Heart left ventricle (tissue), 16 donors: ENCODE measurements at regions not wholly inside any gene's neighbourhood (a gene's known extent, or its start where the extent isn't known, plus 50 kb on each side); places are given as distances from the start of the nearest gene placed in this dataset.

Experiments
- ATAC-seq, 4 donors: fragments of 200-7000 bp; cut with Tn5 transposase; one replicate each; pipeline ENCODE4 v1.9.1; 2020 to 2022; ENCODE audit warnings: moderate library complexity in 4 of 4, mild to moderate bottlenecking in 3 of 4, moderate number of reproducible peaks in 1 of 4
- DNase-seq, 5 donors: peaks; one replicate each; pipeline ENCODE4 v3.0.0-alpha.2; 2020
- H3K27ac ChIP-seq, 12 donors: fragments of 200-600 bp; sonication (generic) in 4 of 12; one replicate each; pipeline versions ENCODE4 v1.5.0 to v1.8.0; 2016 to 2022; ENCODE audit warnings: mild to moderate bottlenecking in 2 of 12
- H3K27me3 ChIP-seq, 9 donors: fragments of 200-600 bp; sonication (generic) in 2 of 9; one replicate each; pipeline versions ENCODE4 v1.5.1 to v1.8.0; 2016 to 2022; ENCODE audit warnings: mild to moderate bottlenecking in 3 of 9
- H3K36me3 ChIP-seq, 9 donors: fragments of 200-600 bp; sonication (generic) in 2 of 9; one replicate each; pipeline versions ENCODE4 v1.5.0 to v1.8.0; 2018 to 2022; ENCODE audit warnings: mild to moderate bottlenecking in 2 of 9
- H3K4me1 ChIP-seq, 12 donors: fragments of 200-600 bp; sonication (generic) in 4 of 12; one replicate each; pipeline versions ENCODE4 v1.5.0 to v1.8.0; 2016 to 2022; ENCODE audit warnings: mild to moderate bottlenecking in 3 of 12
- H3K4me3 ChIP-seq, 12 donors: fragments of 200-600 bp; sonication (generic) in 4 of 12; one replicate each; pipeline versions ENCODE4 v1.5.0 to v1.8.0; 2017 to 2022; ENCODE audit warnings: mild to moderate bottlenecking in 9 of 12, moderate library complexity in 4 of 12
- H3K9me3 ChIP-seq, 12 donors: fragments of 200-600 bp; sonication (generic) in 4 of 12; one replicate each; pipeline versions ENCODE4 v1.5.0 to v1.8.0; 2016 to 2022; ENCODE audit warnings: mild to moderate bottlenecking in 1 of 12
- POLR2A ChIP-seq, 2 donors: fragments of 450-650 bp; IDR thresholded peaks; one replicate each; pipeline ENCODE4 v1.6.1; 2017; ENCODE audit warnings: antibody characterized with exemption in 2 of 2, mild to moderate bottlenecking in 2 of 2, moderate library complexity in 2 of 2
- WGBS, 4 donors: extraction: QIAGEN DNeasy Blood & Tissue Kit in 2 of 4; methylation state at CpG; one replicate each; pipeline versions ENCODE4 v1.1.5 to v1.1.7; 2013 to 2018; 5-methylcytosine and 5-hydroxymethylcytosine counted together
- intact Hi-C, 10 donors: fragments of 100-400 bp; cut with DNase I; formaldehyde crosslinking; loops; one replicate each; pipeline versions ENCODE4 v1.11.1 to v1.14.2; 2022
- TF ChIP-seq, protein P1 (sequence below), 12 donors: fragments of 200-600 bp; sonication (generic) in 4 of 12; IDR thresholded peaks; one replicate each; pipeline versions ENCODE4 v1.5.0 to v1.8.0; 2018 to 2022; ENCODE audit warnings: antibody characterized with exemption in 12 of 12, mild to moderate bottlenecking in 5 of 12
- donor health status: ischemic (EF 13 %, LVEDD 7.1; RV severe dilation, severe dysfunction).
- donor health status: healthy with polysubstance abuse.
- donor health status: DM: no; HTN: yes; CAD: no.
- donor health status: DM: no; HTN: no; CAD: no.
- donor health status: ischemic (EF 25% LVEDD 6.9; RV normal size, moderate dysfunction).
- donor health status: ischemic (EF 25% LVEDD 5.7; RV mildly dilated, moderate dysfunction).
- donor health status: healthy.
- donor health status: DM: yes; HTN: yes; CAD: no.
- donor health status: ischemic (EF 35%, LVEDD 5.7; RV mildly dilated, moderate dysfunction).
- donor health status: nonischemic (EF 11% LVEDD 7.7; RV severe dilation, severe dysfunction).
- donor health status: DM: yes; HTN: yes; CAD: no.
- donor health status: PGD.
- donor health status: ischemic (EF 29% LVEDD 5.4; RV normal size, mild dysfunction).
- donor health status: nonischemic (EF 23%, LVEDD 6.1; RV moderate dilation, normal function).

DNA sequence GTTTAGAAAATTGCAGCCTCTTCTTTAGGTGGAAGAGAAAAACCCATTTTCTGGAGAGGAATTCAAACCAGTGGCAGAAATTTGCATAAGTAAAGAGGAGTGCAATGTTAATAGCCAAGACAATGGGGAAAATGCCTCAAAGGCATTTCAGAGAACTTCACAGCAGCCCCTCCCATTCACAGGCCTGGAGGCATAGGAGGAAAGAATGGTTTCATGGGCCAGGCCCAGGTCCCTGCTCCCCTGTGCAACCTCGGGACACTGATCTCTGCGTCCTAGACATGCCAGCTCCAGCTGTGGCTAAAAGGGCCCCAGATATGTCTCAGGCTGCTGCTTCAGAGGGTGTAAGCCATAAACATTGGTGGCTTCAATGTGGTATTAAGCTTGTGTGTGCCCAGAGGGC lies 161.8 kb upstream of the CENPE start:
- WGBS, 4 donors: 61 to 86% (median 84%) methylated on average over 2 of the region's 2 CpGs
- no peaks in the 10 kb centered on the region for H3K4me1 ChIP-seq

GRCh38 chr4:103354006-103354405 lies 155.9 kb upstream of the CENPE start:
- H3K36me3 ChIP-seq: no peaks in the 10 kb centered on the region
- H3K9me3 ChIP-seq: peaks cover 0 to 8% (median 1%) of the 10 kb centered on the region in 12 donors
- no peak for DNase-seq
- TF ChIP-seq POLR2A (IDR thresholded peaks at IDR 0.05): no peak
- TF ChIP-seq, protein P1, sequence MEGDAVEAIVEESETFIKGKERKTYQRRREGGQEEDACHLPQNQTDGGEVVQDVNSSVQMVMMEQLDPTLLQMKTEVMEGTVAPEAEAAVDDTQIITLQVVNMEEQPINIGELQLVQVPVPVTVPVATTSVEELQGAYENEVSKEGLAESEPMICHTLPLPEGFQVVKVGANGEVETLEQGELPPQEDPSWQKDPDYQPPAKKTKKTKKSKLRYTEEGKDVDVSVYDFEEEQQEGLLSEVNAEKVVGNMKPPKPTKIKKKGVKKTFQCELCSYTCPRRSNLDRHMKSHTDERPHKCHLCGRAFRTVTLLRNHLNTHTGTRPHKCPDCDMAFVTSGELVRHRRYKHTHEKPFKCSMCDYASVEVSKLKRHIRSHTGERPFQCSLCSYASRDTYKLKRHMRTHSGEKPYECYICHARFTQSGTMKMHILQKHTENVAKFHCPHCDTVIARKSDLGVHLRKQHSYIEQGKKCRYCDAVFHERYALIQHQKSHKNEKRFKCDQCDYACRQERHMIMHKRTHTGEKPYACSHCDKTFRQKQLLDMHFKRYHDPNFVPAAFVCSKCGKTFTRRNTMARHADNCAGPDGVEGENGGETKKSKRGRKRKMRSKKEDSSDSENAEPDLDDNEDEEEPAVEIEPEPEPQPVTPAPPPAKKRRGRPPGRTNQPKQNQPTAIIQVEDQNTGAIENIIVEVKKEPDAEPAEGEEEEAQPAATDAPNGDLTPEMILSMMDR (IDR thresholded peaks at IDR 0.05): no peak
- no peaks in the 10 kb centered on the region for H3K4me1 ChIP-seq
- no peak overlapping the region for H3K4me3 ChIP-seq
- no peak for ATAC-seq
- no peaks in the 10 kb centered on the region for H3K27me3 ChIP-seq
- intact Hi-C loops: no loop called here
- H3K27ac ChIP-seq: no peak overlapping the region
- WGBS, 4 donors: 72 to 89% (median 78%) methylated on average over 2 of the region's 2 CpGs

More for the DNA sequence above, 161.8 kb upstream of the CENPE start:
- H3K27me3 ChIP-seq: no peaks in the 10 kb centered on the region
- TF ChIP-seq, protein P1 (IDR thresholded peaks at IDR 0.05): no peak
- no peak for TF ChIP-seq POLR2A (IDR thresholded peaks at IDR 0.05)
- no peak for DNase-seq
- H3K27ac ChIP-seq: no peak overlapping the region
- ATAC-seq: no peak
- H3K4me3 ChIP-seq: no peak overlapping the region
- no peaks in the 10 kb centered on the region for H3K36me3 ChIP-seq
- intact Hi-C loops: no loop called here
- H3K9me3 ChIP-seq: peaks cover 0 to 26% (median 15%) of the 10 kb centered on the region in 12 donors

DNA sequence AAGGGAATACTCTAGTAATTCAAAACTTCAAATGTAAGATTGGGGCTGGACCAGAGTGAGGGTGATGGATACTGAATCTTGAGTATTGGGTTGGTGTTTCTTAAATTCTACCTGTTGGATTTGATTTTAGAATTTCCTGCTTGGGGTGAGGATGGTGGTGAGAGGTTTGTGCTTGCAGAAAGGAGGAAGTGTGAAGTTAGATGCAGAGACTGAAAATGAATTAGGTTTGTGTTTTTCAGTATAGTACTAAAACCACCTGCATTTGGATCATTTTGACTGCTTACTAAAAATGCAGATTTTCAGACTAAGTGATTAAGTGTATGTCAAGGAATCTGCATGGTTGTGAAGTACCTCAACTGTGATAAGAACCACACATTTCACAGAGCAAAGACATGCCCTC lies 131.5 kb upstream of the CENPE start:
- DNase-seq (no peak), ATAC-seq (no peak)
- TF ChIP-seq, protein P1 (IDR thresholded peaks at IDR 0.05): no peak
- TF ChIP-seq POLR2A (IDR thresholded peaks at IDR 0.05): no peak
- Histone ChIP-seq H3K4me1 (no peaks in the 10 kb centered on the region), H3K27ac (no peak overlapping the region), H3K9me3 (no peaks in the 10 kb centered on the region), H3K36me3 (no peaks in the 10 kb centered on the region), H3K27me3 (no peaks in the 10 kb centered on the region), H3K4me3 (no peak overlapping the region)
- intact Hi-C loops: no loop called here

- TF ChIP-seq, protein P1 (IDR thresholded peaks at IDR 0.05): no peak
- no peak for TF ChIP-seq POLR2A (IDR thresholded peaks at IDR 0.05)
- Histone ChIP-seq H3K4me3 (no peak overlapping the region), H3K36me3 (no peaks in the 10 kb centered on the region), H3K27me3 (no peaks in the 10 kb centered on the region), H3K4me1 (no peaks in the 10 kb centered on the region), H3K27ac (no peak overlapping the region), H3K9me3 (no peaks in the 10 kb centered on the region)
- intact Hi-C loops: no loop called here
- DNase-seq: no peak
- 11 to 25% (median 16%) methylated on average over 1 of the region's 1 CpG for WGBS, 4 donors
- ATAC-seq: no peak
Observed at GRCh38 chr4:103324811-103325210, 126.7 kb upstream of the CENPE start.
